ENCODE measurements at regions not wholly inside any gene's neighbourhood (a gene's known extent, or its start where the extent isn't known, plus 50 kb on each side); places are given as distances from the start of the nearest gene placed in this dataset.
A peak's percentile ranks its signal among the peaks of the same experiment; 100 is the strongest.

DNA sequence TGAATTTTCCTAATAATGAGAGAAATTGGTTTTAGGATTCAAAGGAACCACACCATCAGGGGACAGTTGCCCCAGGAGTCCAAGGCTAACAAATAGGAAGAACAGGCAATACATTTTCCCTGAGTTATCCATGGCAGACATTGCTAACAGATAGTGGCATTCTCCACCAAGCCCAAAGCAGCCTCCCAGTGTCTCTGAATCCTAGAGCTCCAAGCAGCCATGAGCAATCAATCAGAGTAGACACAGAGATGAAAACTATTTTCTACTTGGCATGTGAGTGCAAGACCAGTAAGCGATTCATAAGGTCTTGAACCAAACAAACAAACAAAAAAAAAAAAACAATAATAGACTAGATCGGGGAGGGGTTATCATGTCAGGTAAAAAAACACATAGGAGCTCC lies 515.7 kb downstream of the MED13L start:
- ChIA-PET CTCF (interaction anchor here (0.9 to 1.7 kb wide), 5 partner anchors 9 to 1781 kb away, joined by 3 to 10 read pairs (median 4); no protein-coding TSS in a partner anchor), POLR2A (no interaction called here)
- ATAC-seq (no peak), FAIRE-seq (no peak), DNase-seq (ENCODE audit: low read depth in 1 of 2, low spot score in 1 of 2) (no peak)
- 14% methylated on average over 2 of the region's 2 CpGs for WGBS (ENCODE audit: missing lambda C conversion rate)
- Histone ChIP-seq H3K9me3 (no peaks in the 10 kb centered on the region), H3K27ac (no peak overlapping the region), H3K4me1 (peaks cover 18% of the 10 kb centered on the region; the same call in 2 of the 3 replicates), H3K4me3 (no peak overlapping the region), H3K4me2 (no peak overlapping the region)
- TF ChIP-seq CBX2 (IDR thresholded peaks at IDR 0.05; ENCODE audit: borderline replicate concordance, low read depth) (no peak), HDAC2 (IDR thresholded peaks at IDR 0.05) (no peak), POLR2A (IDR thresholded peaks at IDR 0.05; ENCODE audit: low read length) (no peak), ELK1 (IDR thresholded peaks at IDR 0.05; ENCODE audit: low read depth, low read length) (no peak), KDM1A (IDR thresholded peaks at IDR 0.05; ENCODE audit: low read depth) (no peak), EP300 (IDR thresholded peaks at IDR 0.05) (no peak), PHF8 (IDR thresholded peaks at IDR 0.05; ENCODE audit: borderline replicate concordance, low read depth) (no peak), EHMT2 (IDR thresholded peaks at IDR 0.05; ENCODE audit: low read depth) (no peak), ZC3H11A (IDR thresholded peaks at IDR 0.05) (no peak), ZFP36 (IDR thresholded peaks at IDR 0.05; ENCODE audit: borderline replicate concordance, partially characterized antibody) (no peak), RCOR1 (IDR thresholded peaks at IDR 0.05; ENCODE audit: low read depth, low read length) (no peak)
- TF ChIP-seq, protein P1, sequence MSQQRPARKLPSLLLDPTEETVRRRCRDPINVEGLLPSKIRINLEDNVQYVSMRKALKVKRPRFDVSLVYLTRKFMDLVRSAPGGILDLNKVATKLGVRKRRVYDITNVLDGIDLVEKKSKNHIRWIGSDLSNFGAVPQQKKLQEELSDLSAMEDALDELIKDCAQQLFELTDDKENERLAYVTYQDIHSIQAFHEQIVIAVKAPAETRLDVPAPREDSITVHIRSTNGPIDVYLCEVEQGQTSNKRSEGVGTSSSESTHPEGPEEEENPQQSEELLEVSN (IDR thresholded peaks at IDR 0.05; ENCODE audit: borderline replicate concordance, low read depth), result no peak

- no peak overlapping the region for H3K4me3 ChIP-seq
- CTCF ChIA-PET, result interaction anchor here (1.0 kb wide), 1 partner anchor 19 kb away, joined by 4 read pairs; no protein-coding TSS in a partner anchor
- FAIRE-seq (peak; percentile 7), ATAC-seq (no peak), DNase-seq (ENCODE audit: low read depth in 1 of 2, low spot score in 1 of 2) (no peak)
- TF ChIP-seq MAX (IDR thresholded peaks at IDR 0.05) (no peak), BHLHE40 (IDR thresholded peaks at IDR 0.05; ENCODE audit: low read depth, low read length) (no peak), HMGXB4 (CRISPR knock-in tag; IDR thresholded peaks at IDR 0.05; ENCODE audit: borderline replicate concordance) (no peak), MAFK (IDR thresholded peaks at IDR 0.05; ENCODE audit: partially characterized antibody) (peak; percentile 10)
- no peaks in the 10 kb centered on the region for H3K9me3 ChIP-seq
- POLR2A ChIA-PET, result no interaction called here
- H3K27ac ChIP-seq, result no peak overlapping the region
- H3K4me1 ChIP-seq, result peaks cover 26% of the 10 kb centered on the region
- no peak overlapping the region for H3K4me2 ChIP-seq
- WGBS (ENCODE audit: missing lambda C conversion rate), result 49% methylated on average over 5 of the region's 5 CpGs
Measured at GRCh38 chr12:115760231-115760630, 517.3 kb downstream of the MED13L start.

DNA sequence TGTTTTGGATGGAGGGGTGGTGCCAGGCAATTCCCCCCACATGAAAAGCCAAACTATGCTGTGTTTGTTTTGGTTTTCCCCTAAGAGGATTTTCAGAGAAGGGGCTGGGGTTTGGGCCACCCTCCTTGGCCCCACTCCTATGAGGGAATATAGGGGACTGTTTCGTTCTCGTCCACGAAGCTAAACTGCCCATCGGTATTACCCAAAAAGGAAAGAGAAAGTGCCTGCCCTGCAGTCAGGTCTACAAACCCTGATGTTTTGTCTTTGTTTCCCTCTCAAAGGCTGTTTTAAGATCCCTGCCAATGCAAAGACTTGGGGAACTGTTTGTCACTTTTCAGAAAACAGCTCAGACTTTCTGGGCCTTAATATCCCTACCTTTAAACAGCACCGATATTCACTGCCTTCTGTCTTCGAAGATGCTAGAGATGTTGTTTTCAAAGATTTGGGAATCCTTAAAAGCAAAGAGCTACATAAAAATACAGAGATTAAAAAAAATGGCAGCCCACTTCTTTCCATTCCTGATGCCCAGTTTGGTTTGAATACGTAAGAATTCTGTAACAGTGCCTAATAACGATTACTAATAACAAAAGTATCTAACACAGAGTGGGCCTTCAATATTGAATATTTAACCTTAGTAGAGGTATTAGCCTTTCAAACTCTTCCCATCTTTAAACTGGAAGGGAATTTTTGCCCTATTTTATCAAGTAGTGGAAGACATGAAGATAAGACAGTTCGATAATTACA lies 518.4 kb downstream of the MED13L start:
- H3K9me3 ChIP-seq, result no peaks in the 10 kb centered on the region
- no peak overlapping the region for H3K27ac ChIP-seq
- DNase-seq (ENCODE audit: low read depth in 1 of 2, low spot score in 1 of 2) (no peak), FAIRE-seq (no peak), ATAC-seq (no peak)
- WGBS (ENCODE audit: missing lambda C conversion rate), result 75% methylated on average over 9 of the region's 9 CpGs
- no peak overlapping the region for H3K4me3 ChIP-seq
- H3K4me2 ChIP-seq, result no peak overlapping the region
- CTCF ChIA-PET, result interaction anchor here (0.8 to 3.0 kb wide), 7 partner anchors 12 to 1096 kb away, joined by 3 to 8 read pairs (median 3); partner anchors contain the start of gene TBX3
- POLR2A ChIA-PET, result no interaction called here
- peaks cover 23% of the 10 kb centered on the region for H3K4me1 ChIP-seq
- no peak for TF ChIP-seq JUNB (IDR thresholded peaks at IDR 0.05)
- TF ChIP-seq, protein P2, sequence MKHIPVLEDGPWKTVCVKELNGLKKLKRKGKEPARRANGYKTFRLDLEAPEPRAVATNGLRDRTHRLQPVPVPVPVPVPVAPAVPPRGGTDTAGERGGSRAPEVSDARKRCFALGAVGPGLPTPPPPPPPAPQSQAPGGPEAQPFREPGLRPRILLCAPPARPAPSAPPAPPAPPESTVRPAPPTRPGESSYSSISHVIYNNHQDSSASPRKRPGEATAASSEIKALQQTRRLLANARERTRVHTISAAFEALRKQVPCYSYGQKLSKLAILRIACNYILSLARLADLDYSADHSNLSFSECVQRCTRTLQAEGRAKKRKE (CRISPR knock-in tag; IDR thresholded peaks at IDR 0.05; ENCODE audit: low read depth), result no peak
- no peak for TF ChIP-seq EHF (CRISPR knock-in tag; IDR thresholded peaks at IDR 0.05)
- no peak for TF ChIP-seq SMC3 (IDR thresholded peaks at IDR 0.05)
- no peak for TF ChIP-seq ZSCAN20 (CRISPR knock-in tag; IDR thresholded peaks at IDR 0.05)
- no peak for TF ChIP-seq MYC (IDR thresholded peaks at IDR 0.05; ENCODE audit: borderline replicate concordance, low read length)
- no peak for TF ChIP-seq TP53 (CRISPR knock-in tag; IDR thresholded peaks at IDR 0.05)
- TF ChIP-seq HMGXB4 (CRISPR knock-in tag; IDR thresholded peaks at IDR 0.05; ENCODE audit: borderline replicate concordance), result no peak
- no peak for TF ChIP-seq ZNF302 (CRISPR knock-in tag; IDR thresholded peaks at IDR 0.05)
- no peak for TF ChIP-seq HOXB5 (CRISPR knock-in tag; IDR thresholded peaks at IDR 0.05)
- TF ChIP-seq MAZ (IDR thresholded peaks at IDR 0.05; ENCODE audit: borderline replicate concordance, low read depth, low read length), result no peak
- no peak for TF ChIP-seq CHD4 (IDR thresholded peaks at IDR 0.05; ENCODE audit: borderline replicate concordance)
- no peak for TF ChIP-seq PHF8 (IDR thresholded peaks at IDR 0.05; ENCODE audit: borderline replicate concordance, low read depth)
- no peak for TF ChIP-seq ZFP36 (IDR thresholded peaks at IDR 0.05; ENCODE audit: borderline replicate concordance, partially characterized antibody)

Measured in A549 (cell line).